Kidney epithelial cell (primary cell): ENCODE measurements at regions not wholly inside any gene's neighbourhood (a gene's known extent, or its start where the extent isn't known, plus 50 kb on each side); places are given as distances from the start of the nearest gene placed in this dataset.

Source experiments
- DNase-seq: peaks from one replicate; pipeline ENCODE4 v3.0.0-alpha.2; 2010; ENCODE audit warnings: low read depth
- H3K27me3 ChIP-seq: 2 replicates; pipeline ENCODE4 v1.6.0; 2011; ENCODE audit warnings: low read length; ENCODE audit not compliant: control insufficient read depth, insufficient read depth
- H3K36me3 ChIP-seq: 2 replicates; pipeline ENCODE4 v1.5.1; 2011; ENCODE audit warnings: low read length; ENCODE audit not compliant: control insufficient read depth, insufficient read depth
- H3K4me3 ChIP-seq: 2 replicates; pipeline ENCODE4 v1.5.1; 2011; ENCODE audit warnings: low read depth, mild to moderate bottlenecking, control low read depth, low read length
- CTCF ChIP-seq: IDR thresholded peaks from 2 replicates; pipeline ENCODE4 v1.5.1; 2011; ENCODE audit warnings: mild to moderate bottlenecking, moderate library complexity, low read length, control low read depth, inconsistent platforms; ENCODE audit not compliant: insufficient read depth, poor library complexity, severe bottlenecking

GRCh38 chr18:33839452-33840211, 261.6 kb downstream of the ASXL3 start:
- peak; percentile 84 for TF ChIP-seq CTCF
- H3K4me3 ChIP-seq = no peak overlapping the region

GRCh38 chr18:33838054-33838453, 260.0 kb downstream of the ASXL3 start:
- no peak for DNase-seq
- H3K27me3 ChIP-seq = no peaks in the 10 kb centered on the region
- no peak for TF ChIP-seq CTCF
- H3K4me3 ChIP-seq = no peak overlapping the region
- no peaks in the 10 kb centered on the region for H3K36me3 ChIP-seq

More at GRCh38 chr18:33839452-33840211, 261.6 kb downstream of the ASXL3 start:
- no peak for DNase-seq
- H3K36me3 ChIP-seq = no peaks in the 10 kb centered on the region
- no peaks in the 10 kb centered on the region for H3K27me3 ChIP-seq

- no peaks in the 10 kb centered on the region for H3K36me3 ChIP-seq
- TF ChIP-seq CTCF = no peak
- H3K27me3 ChIP-seq = no peaks in the 10 kb centered on the region
- H3K4me3 ChIP-seq = no peak overlapping the region
- no peak for DNase-seq
These were observed 259.2 kb downstream of the ASXL3 start for GRCh38 chr18:33837191-33837590.

GRCh38 chr18:33836564-33836963, 258.5 kb downstream of the ASXL3 start:
- no peak overlapping the region for H3K4me3 ChIP-seq
- no peaks in the 10 kb centered on the region for H3K27me3 ChIP-seq
- no peak for DNase-seq
- no peaks in the 10 kb centered on the region for H3K36me3 ChIP-seq
- no peak for TF ChIP-seq CTCF

- Histone ChIP-seq H3K27me3 (no peaks in the 10 kb centered on the region), H3K36me3 (no peaks in the 10 kb centered on the region), H3K4me3 (no peak overlapping the region)
- no peak for DNase-seq
- no peak for TF ChIP-seq CTCF
These were observed 257.4 kb downstream of the ASXL3 start for GRCh38 chr18:33835419-33835818.

- Histone ChIP-seq H3K27me3 (no peaks in the 10 kb centered on the region), H3K36me3 (no peaks in the 10 kb centered on the region), H3K4me3 (no peak overlapping the region)
- TF ChIP-seq CTCF = peak; percentile 8
- DNase-seq = no peak
These were observed 255.8 kb downstream of the ASXL3 start for GRCh38 chr18:33833842-33834241.
